NK-92 treated with Interleukin-12 subunit alpha and Interleukin-12 subunit beta, amount 100 ng/mL, for 24 hours (cell line): ENCODE measurements at regions not wholly inside any gene's neighbourhood (a gene's known extent, or its start where the extent isn't known, plus 50 kb on each side); places are given as distances from the start of the nearest gene placed in this dataset.
"Not testable (repeated sequence)": the region's sequence is repeated elsewhere in the genome, so short reads cannot be mapped to it uniquely, and the experiment has no call there.

Experiments used
- DNase-seq: peaks from one replicate; lab custom pipeline; 2025; lab: John Stamatoyannopoulos, UW

DNA sequence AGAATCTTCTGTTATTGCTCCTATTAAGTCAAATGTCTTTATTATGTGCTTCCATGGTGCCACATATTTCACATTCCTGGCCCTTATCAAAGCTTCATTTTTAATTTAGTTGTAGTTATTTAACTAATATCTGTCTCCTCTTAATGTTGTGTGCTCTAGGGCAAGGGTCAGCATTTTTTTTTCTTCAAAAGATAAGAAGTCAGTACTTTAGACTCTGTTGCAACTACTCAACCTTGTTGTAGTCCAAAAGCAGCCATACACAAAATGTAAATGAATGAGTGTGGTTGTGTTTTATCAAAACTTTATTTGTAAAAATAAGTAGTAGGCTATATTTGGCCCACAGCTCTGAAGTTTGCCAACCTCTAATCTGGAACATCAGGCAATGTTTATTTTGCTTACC lies 394.7 kb upstream of the CBLB start:
- DNase-seq, result no peak

DNA sequence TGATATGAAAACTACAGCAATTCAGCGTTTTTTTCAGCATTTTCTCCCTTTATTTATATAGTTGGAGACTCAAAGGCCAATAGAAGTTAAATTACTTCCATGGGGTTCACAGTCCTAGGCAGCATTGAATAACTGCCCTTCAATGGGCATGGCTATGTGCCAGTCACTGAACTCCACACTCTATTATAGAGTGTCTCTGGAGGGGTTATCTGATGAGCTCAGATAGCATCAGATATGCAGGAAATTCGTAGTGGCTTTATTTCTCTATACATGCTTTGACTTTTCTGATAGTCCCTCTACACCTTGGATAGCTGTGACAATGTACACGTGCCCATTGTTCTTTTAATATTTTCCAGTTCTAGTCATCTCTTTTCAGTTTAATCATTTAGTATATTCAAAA lies 396.9 kb upstream of the CBLB start:
- DNase-seq, result no peak

DNA sequence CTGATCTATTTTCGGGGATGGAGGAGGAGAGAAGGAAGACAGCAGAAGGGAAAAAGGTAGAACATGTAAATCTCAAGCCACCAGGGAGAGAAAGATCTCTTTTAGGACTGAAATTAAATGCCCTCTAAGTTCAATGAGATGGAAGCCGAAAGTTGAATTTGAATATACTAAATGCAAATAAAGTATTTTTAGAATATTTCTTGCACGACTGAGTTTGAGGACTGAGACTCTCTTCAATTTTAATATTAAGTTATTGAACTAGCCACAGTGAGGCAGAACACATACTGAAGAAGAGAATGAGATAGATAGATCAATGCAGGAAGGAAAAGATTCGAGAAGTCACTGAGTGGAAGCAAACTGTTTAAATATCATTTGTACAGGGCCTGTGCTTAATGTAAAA lies 399.9 kb upstream of the CBLB start:
- no peak for DNase-seq

DNA sequence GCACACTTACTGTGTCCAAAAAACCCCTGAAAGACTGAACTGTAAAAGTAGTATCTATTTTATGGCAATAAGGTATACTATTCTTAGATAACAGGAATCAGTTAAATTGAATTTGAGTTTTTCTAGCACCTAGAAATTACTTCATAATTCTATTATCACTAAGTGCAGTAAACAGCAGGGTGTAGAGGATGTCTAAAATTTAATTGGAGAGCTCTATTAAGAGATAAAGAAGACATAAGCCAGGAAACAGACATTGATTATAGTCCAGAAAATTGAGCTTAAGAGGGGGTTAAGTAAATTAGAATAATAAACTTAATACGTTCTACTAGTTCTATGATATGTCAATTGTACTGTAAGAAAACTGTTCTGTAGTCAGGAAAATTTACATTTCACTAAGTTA lies 403.5 kb upstream of the CBLB start:
- no peak for DNase-seq

- DNase-seq, result no peak
Observed at GRCh38 chr3:106275592-106275991, 406.8 kb upstream of the CBLB start.

DNA sequence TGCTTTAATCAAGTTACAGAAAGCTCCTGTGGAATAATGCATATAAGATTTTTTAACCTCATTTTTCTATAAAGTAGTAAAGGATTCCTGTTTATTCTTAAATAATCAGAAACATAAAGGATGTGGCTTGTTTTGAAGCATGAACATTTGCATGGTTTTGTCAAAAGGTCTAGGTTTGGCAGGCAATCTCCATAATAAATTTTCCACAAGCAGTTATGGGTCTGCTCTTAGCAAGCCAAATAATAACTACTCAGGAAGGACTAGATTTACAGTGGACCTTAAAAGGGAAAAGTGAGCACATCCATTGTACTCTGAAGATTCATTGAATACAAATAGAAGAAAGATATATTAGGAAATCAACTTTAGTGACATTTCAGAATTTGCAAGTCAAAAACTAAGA lies 407.3 kb upstream of the CBLB start:
- DNase-seq, result no peak

- no peak for DNase-seq
Observed at GRCh38 chr3:106276755-106277612, 408.2 kb upstream of the CBLB start.

- no peak for DNase-seq
Observed at GRCh38 chr3:106277731-106278130, 408.9 kb upstream of the CBLB start.

DNA sequence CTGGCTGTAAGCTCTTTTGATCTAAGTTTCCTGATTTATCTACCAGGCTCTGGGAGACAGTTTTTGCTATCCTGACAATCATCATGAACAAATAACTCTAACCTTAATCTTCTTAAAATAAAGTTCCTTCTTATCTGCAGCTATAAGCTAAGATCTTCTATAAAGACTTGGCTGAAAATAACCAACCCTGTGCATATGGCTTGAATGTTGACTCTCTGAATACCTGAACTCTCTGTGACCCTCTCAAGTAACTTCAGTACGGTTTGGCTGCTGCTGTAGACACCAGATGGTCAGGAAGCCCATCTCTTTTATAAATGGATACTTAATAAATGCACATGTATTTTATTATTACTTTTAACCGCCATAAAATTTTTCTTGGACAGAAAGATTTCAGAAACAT lies 412.4 kb upstream of the CBLB start:
- no peak for DNase-seq

- no peak for DNase-seq
Observed at GRCh38 chr3:106282943-106283342, 414.1 kb upstream of the CBLB start.

DNA sequence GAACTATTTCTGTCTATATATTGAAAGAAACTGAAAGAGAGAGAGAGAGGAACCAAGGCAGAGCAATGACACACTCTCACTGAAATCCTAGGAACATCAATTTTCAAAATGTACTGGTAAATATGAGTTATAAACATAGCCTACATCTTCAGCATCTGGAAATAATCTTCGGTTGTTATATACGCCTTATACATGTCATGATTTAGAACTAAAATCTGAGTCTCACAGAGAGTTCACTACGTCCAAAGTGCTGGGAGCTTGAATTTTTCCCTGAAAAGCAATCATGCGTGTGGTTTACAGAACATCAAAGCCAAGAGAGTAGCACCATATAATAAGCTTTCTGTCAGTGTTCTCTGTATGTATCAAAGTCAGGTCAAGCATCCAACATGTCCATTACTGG lies 420.0 kb upstream of the CBLB start:
- no peak for DNase-seq

GRCh38 chr3:106290304-106290997 lies 421.6 kb upstream of the CBLB start:
- DNase-seq, result no peak

DNA sequence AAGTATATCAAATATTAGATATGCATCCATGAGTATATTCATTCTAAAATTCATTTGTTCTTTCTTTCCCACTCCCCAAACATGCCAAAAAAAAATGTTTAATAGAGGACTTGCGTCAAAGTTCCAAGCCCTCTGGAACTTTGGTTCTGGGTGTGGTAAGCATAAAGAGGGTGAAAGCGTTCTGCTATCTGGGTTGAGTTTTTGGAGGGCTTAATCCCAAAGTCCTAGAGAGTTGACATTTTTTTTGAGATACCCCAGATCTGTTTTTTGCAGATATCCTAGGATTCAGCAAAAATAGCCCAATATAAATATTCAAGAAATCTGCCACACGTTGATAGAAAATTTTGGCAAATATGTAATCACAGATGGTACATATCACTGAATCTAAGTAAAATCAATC lies 424.3 kb upstream of the CBLB start:
- no peak for DNase-seq

DNA sequence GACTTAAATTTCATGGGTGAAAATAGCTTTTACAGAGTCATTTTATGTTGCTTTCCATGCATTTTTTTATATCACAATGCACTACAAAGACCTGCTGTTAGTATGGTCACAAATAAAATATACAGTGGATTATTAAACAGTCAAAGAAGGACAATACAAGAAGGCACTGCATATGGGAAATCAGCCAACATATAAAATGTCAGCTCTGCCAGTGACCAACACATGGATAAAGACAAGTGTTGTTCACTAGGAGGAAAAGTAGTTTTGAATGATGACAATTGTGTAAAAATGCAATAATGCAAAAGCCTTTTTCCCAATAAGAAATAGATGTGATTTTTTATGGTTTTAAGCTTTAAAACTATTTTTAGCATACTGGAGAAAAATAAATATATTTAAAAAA lies 425.3 kb upstream of the CBLB start:
- no peak for DNase-seq

GRCh38 chr3:106296062-106296461 lies 427.2 kb upstream of the CBLB start:
- DNase-seq, result no peak

GRCh38 chr3:106299300-106300098 lies 430.7 kb upstream of the CBLB start:
- DNase-seq, result peak; percentile 7

- no peak for DNase-seq
Observed at GRCh38 chr3:106302451-106303221, 433.8 kb upstream of the CBLB start.

GRCh38 chr3:106303766-106304165 lies 435.0 kb upstream of the CBLB start:
- no peak for DNase-seq

DNA sequence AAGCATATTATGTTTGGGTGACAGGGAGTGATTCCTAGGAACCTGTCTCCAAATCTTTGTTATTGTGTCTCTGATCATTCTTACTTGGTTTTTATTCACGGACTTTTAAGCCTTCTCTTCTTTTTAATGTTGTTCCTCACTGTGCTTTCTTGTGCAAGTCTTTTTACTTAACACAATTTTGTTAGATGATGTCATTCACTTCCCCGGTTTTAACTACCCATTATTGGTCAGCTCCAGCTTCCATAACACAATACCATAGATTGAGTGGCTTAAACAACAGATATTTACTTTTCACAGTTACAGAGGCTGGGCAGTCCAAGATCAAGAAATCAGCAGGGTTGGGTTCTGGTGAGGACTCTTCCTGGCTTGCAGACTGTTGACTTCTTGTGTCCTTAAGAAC lies 436.3 kb upstream of the CBLB start:
- no peak for DNase-seq

- no peak for DNase-seq
Observed at GRCh38 chr3:106305882-106306435, 437.1 kb upstream of the CBLB start.

DNA sequence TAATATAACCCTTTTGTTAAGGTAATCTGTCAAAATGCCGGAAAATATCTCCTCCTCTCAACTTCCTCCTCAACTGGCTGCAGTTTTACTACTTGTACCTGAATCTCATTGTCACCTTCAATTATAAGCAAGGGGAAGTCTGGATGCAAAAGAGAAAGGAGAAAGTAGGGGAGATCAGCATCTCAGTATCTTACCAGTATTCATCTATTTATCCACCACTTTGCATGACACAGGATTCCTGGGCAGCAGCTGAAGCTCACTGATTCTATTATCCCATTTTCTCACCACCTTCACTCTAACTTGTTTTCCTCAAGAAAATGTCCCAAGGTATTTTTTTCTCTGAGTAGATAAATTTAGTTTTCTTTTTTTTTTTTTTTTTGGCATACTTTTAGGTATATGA lies 440.5 kb upstream of the CBLB start:
- no peak for DNase-seq

GRCh38 chr3:106309798-106310197 lies 441.0 kb upstream of the CBLB start:
- not testable (repeated sequence) for DNase-seq
